ENCODE measurements at regions not wholly inside any gene's neighbourhood (a gene's known extent, or its start where the extent isn't known, plus 50 kb on each side); places are given as distances from the start of the nearest gene placed in this dataset.

DNA sequence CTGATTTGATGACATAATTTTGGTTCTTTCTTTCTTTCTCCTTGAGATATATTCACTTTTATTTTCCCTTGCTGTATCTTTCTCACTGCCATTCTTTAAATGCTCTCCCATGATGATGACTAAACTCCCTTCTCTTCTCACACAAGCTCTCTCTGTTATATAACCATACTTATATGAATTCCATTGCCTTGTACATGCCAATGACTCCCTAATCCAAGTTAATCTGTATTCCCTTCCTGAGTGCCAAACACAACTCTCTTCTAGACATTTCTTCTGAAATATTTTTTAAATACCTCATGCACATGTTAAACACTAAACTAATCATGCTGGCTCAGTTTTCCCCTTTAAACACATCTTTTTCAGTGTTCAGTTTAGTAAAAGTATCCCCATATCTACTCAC is 62.2 kb upstream of the ST8SIA4 start (continued):
- TF ChIP-seq, protein P1, sequence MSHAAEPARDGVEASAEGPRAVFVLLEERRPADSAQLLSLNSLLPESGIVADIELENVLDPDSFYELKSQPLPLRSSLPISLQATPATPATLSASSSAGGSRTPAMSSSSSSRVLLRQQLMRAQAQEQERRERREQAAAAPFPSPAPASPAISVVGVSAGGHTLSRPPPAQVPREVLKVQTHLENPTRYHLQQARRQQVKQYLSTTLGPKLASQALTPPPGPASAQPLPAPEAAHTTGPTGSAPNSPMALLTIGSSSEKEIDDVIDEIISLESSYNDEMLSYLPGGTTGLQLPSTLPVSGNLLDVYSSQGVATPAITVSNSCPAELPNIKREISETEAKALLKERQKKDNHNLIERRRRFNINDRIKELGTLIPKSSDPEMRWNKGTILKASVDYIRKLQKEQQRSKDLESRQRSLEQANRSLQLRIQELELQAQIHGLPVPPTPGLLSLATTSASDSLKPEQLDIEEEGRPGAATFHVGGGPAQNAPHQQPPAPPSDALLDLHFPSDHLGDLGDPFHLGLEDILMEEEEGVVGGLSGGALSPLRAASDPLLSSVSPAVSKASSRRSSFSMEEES (CRISPR knock-in tag; IDR thresholded peaks at IDR 0.05): no peak
- no peak for TF ChIP-seq ZNF235 (CRISPR knock-in tag; IDR thresholded peaks at IDR 0.05; ENCODE audit: borderline replicate concordance)

Small RNAs in the stretch of these regions (small RNA-seq; reads per million reads assigned to genes)
- gene RN7SL802P (ENCODE audit: insufficient read depth in 2 of 3, insufficient read length in 3 of 3, low read depth in 2 of 3, low replicate concordance in 1 of 3) (0 reads per million in 3 experiments), gene RNA5SP188 (ENCODE audit: insufficient read depth in 2 of 3, insufficient read length in 3 of 3, low read depth in 2 of 3, low replicate concordance in 1 of 3) (0 to 4.8 (median 0.33) reads per million in 3 experiments)
